C4-2B (cell line): ENCODE measurements at regions not wholly inside any gene's neighbourhood (a gene's known extent, or its start where the extent isn't known, plus 50 kb on each side); places are given as distances from the start of the nearest gene placed in this dataset.
"Not testable (repeated sequence)": the region's sequence is repeated elsewhere in the genome, so short reads cannot be mapped to it uniquely, and the experiment has no call there.

ENCODE experiments used
- ZFX ChIP-seq: fragments of 450-650 bp; IDR thresholded peaks from 2 replicates; pipeline ENCODE4 v1.6.1; 2017
- TF ChIP-seq, protein P1 (sequence below): fragments of 450-650 bp; conservative IDR thresholded peaks from 2 replicates; pipeline ENCODE4 v1.5.1; 2017; ENCODE audit warnings: mild to moderate bottlenecking

- TF ChIP-seq, protein P1, sequence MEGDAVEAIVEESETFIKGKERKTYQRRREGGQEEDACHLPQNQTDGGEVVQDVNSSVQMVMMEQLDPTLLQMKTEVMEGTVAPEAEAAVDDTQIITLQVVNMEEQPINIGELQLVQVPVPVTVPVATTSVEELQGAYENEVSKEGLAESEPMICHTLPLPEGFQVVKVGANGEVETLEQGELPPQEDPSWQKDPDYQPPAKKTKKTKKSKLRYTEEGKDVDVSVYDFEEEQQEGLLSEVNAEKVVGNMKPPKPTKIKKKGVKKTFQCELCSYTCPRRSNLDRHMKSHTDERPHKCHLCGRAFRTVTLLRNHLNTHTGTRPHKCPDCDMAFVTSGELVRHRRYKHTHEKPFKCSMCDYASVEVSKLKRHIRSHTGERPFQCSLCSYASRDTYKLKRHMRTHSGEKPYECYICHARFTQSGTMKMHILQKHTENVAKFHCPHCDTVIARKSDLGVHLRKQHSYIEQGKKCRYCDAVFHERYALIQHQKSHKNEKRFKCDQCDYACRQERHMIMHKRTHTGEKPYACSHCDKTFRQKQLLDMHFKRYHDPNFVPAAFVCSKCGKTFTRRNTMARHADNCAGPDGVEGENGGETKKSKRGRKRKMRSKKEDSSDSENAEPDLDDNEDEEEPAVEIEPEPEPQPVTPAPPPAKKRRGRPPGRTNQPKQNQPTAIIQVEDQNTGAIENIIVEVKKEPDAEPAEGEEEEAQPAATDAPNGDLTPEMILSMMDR = not testable (repeated sequence)
- TF ChIP-seq ZFX = not testable (repeated sequence)
Measured at GRCh38 chr21:9675811-9676210, 845.6 kb upstream of the TPTE start.
